ENCODE measurements at regions not wholly inside any gene's neighbourhood (a gene's known extent, or its start where the extent isn't known, plus 50 kb on each side); places are given as distances from the start of the nearest gene placed in this dataset.

- FAIRE-seq = no peak
Measured at GRCh38 chr6:10303608-10304506, 111.0 kb downstream of the TFAP2A start.

- no peak for FAIRE-seq
Measured at GRCh38 chr6:10302566-10303235, 112.2 kb downstream of the TFAP2A start.

GRCh38 chr6:10300071-10300470 is 114.8 kb downstream of the TFAP2A start:
- FAIRE-seq = no peak

- FAIRE-seq = no peak
Measured at GRCh38 chr6:10297832-10298231, 117.0 kb downstream of the TFAP2A start.

GRCh38 chr6:10278746-10279145 is 136.1 kb downstream of the TFAP2A start:
- FAIRE-seq = no peak

- no peak for FAIRE-seq
Measured at GRCh38 chr6:10276660-10277287, 138.1 kb downstream of the TFAP2A start.

- no peak for FAIRE-seq
Measured at GRCh38 chr6:10276106-10276505, 138.8 kb downstream of the TFAP2A start.

- no peak for FAIRE-seq
Measured at GRCh38 chr6:10272591-10272990, 142.3 kb downstream of the TFAP2A start.

GRCh38 chr6:10271982-10272381 is 142.9 kb downstream of the TFAP2A start:
- FAIRE-seq = no peak

GRCh38 chr6:10269814-10270472 is 144.9 kb downstream of the TFAP2A start:
- FAIRE-seq = no peak

- no peak for FAIRE-seq
Measured at GRCh38 chr6:10268611-10269310, 146.1 kb downstream of the TFAP2A start.

- no peak for FAIRE-seq
Measured at GRCh38 chr6:10268111-10268510, 146.8 kb downstream of the TFAP2A start.

GRCh38 chr6:10266462-10266861 is 148.4 kb downstream of the TFAP2A start:
- no peak for FAIRE-seq

GRCh38 chr6:10266061-10266460 is 148.8 kb downstream of the TFAP2A start:
- FAIRE-seq = no peak

- FAIRE-seq = no peak
Measured at GRCh38 chr6:10262505-10262904, 152.4 kb downstream of the TFAP2A start.

GRCh38 chr6:10259671-10260070 is 155.2 kb downstream of the TFAP2A start:
- no peak for FAIRE-seq

- FAIRE-seq = no peak
Measured at GRCh38 chr6:10258341-10258740, 156.5 kb downstream of the TFAP2A start.

- no peak for FAIRE-seq
Measured at GRCh38 chr6:10256113-10256690, 158.7 kb downstream of the TFAP2A start.

GRCh38 chr6:10250655-10251220 is 164.1 kb downstream of the TFAP2A start:
- no peak for FAIRE-seq

GRCh38 chr6:10248378-10248843 is 166.5 kb downstream of the TFAP2A start:
- no peak for FAIRE-seq

- FAIRE-seq = no peak
Measured at GRCh38 chr6:10237298-10238038, 177.4 kb downstream of the TFAP2A start.

Measured in A204.1 (cell line).